Thymus (tissue), 11 donors: ENCODE measurements at regions not wholly inside any gene's neighbourhood (a gene's known extent, or its start where the extent isn't known, plus 50 kb on each side); places are given as distances from the start of the nearest gene placed in this dataset.
A peak's percentile ranks its signal among the peaks of the same experiment; 100 is the strongest.
"Not testable (repeated sequence)": the region's sequence is repeated elsewhere in the genome, so short reads cannot be mapped to it uniquely, and the experiment has no call there.

Source experiments
- DNase-seq, 9 donors: peaks; one replicate each; pipeline ENCODE4 v3.0.0-alpha.2; 2013; ENCODE audit warnings: low spot score in 9 of 9, low read depth in 6 of 9, missing footprints in 1 of 9
- H3K27ac ChIP-seq, 2 donors: one replicate each; pipeline ENCODE4 v1.5.1; 2013; ENCODE audit warnings: control low read depth in 1 of 2, low read depth in 1 of 2, low read length in 1 of 2, mild to moderate bottlenecking in 1 of 2, moderate library complexity in 1 of 2
- H3K27me3 ChIP-seq, 2 donors: one replicate each; pipeline ENCODE4 v1.5.1; 2013; ENCODE audit warnings: low read length in 1 of 2; ENCODE audit not compliant: control insufficient read depth in 2 of 2, insufficient read depth in 1 of 2
- H3K36me3 ChIP-seq, 2 donors: one replicate each; pipeline ENCODE4 v1.5.1; 2013; ENCODE audit warnings: low read length in 1 of 2, mild to moderate bottlenecking in 1 of 2, moderate library complexity in 1 of 2; ENCODE audit not compliant: control insufficient read depth in 2 of 2, insufficient read depth in 2 of 2
- H3K4me1 ChIP-seq, 2 donors: one replicate each; pipeline ENCODE4 v1.5.1; 2013; ENCODE audit warnings: low read length in 2 of 2; ENCODE audit not compliant: control insufficient read depth in 2 of 2, insufficient read depth in 2 of 2
- H3K4me3 ChIP-seq, 2 donors: one replicate each; pipeline ENCODE4 v1.5.1; 2013; ENCODE audit warnings: low read length in 2 of 2, control low read depth in 1 of 2, mild to moderate bottlenecking in 1 of 2
- H3K9me3 ChIP-seq, 2 donors: one replicate each; pipeline ENCODE4 v1.5.1; 2013; ENCODE audit warnings: low read length in 1 of 2, mild to moderate bottlenecking in 1 of 2; ENCODE audit not compliant: control insufficient read depth in 2 of 2, insufficient read depth in 1 of 2
- WGBS: extraction: QIAGEN DNeasy Blood & Tissue Kit; methylation state at CpG from one replicate; pipeline ENCODE4 v1.1.7; 2013; 5-methylcytosine and 5-hydroxymethylcytosine counted together
- donor health status: healthy.

DNA sequence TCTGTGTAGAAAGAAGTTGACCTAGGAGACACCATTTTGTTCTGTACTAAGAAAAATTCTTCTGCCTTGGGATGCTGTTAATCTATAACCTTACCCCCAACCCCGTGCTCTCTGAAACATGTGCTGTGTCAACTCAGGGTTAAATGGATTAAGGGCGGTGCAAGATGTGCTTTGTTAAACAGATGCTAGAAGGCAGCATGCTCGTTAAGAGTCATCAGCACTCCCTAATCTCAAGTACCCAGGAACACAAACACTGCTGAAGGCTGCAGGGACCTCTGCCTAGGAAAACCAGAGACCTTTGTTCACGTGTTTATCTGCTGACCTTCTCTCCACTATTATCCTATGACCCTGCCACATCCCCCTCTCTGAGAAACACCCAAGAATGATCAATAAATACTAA, 127.9 kb upstream of the MED14 start:
- WGBS, result 88% methylated on average over 4 of the region's 4 CpGs
- not testable (repeated sequence) for H3K36me3 ChIP-seq, H3K9me3 ChIP-seq, H3K27me3 ChIP-seq, H3K27ac ChIP-seq, H3K4me1 ChIP-seq, DNase-seq, H3K4me3 ChIP-seq

DNA sequence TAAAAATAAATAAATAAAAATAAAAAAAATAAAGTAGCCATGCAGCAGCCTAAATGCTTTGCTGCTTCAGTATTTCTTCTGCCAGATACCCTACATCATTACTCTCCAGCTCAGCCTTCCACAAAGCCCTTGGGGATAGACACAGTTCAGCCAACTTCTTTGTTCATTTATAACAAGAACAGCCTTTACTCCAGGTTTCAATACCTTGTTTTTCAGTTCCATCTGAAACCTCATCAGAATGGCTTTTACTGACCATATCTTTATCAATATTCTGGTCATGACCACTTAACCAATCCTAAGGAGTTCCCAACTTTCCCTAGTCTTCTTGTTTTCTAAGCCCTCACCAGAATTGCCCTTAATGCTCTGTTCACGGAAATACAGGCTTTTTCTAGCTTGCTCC, 128.3 kb upstream of the MED14 start:
- no peak for DNase-seq
- Histone ChIP-seq H3K36me3 (no peaks in the 10 kb centered on the region), H3K9me3 (peaks cover 0 to 8% of the 10 kb centered on the region in 2 donors), H3K27me3 (no peaks in the 10 kb centered on the region), H3K27ac (no peak overlapping the region), H3K4me1 (no peaks in the 10 kb centered on the region), H3K4me3 (no peak overlapping the region)
- WGBS, result 90% methylated on average over 1 of the region's 1 CpG

DNA sequence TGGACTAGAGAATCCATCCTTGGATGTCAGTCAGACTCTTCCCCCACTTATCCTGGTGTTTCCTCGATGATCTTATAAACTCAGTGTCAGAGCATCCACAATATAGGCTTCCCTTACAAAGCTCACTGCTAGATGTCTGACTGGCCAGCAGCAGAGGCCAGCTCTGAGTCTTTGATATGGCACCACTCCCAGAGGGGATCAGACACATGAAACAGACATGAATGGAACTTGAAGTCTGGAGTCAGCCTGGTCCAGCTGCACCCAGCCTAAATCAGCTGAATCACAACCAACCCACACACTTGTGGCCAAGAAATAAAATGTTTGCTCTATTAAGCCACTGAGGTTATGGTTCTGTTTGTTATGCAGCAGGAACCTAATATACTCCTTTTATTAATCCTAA, 129.6 kb upstream of the MED14 start:
- H3K4me3 ChIP-seq, result no peak overlapping the region
- no peaks in the 10 kb centered on the region for H3K27me3 ChIP-seq
- H3K27ac ChIP-seq, result no peak overlapping the region
- peaks cover 0 to 8% of the 10 kb centered on the region in 2 donors for H3K9me3 ChIP-seq
- H3K36me3 ChIP-seq, result no peaks in the 10 kb centered on the region
- no peak for DNase-seq
- H3K4me1 ChIP-seq, result no peaks in the 10 kb centered on the region
- 100% methylated on average over 1 of the region's 1 CpG for WGBS

DNA sequence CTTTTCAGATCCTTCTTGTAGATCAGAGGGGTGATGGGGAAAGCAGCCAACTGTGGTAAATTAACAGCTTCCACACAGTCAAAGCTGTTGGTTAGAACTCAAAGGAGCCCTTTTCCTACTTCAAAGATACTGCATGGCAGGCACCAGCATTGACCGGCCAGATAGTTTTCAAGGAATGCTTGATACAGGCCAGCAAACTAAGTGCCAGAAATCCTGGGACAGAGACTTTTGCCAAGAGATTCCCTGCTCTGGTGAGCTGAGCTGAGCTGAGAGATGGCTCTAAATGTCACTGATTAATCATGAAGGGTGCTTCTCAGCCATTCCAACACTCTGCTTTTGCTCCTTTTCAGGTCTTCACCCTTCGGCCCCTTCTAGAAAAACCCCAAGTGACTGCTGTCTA, 131.6 kb upstream of the MED14 start:
- no peaks in the 10 kb centered on the region for H3K4me1 ChIP-seq
- no peaks in the 10 kb centered on the region for H3K27me3 ChIP-seq
- H3K36me3 ChIP-seq, result no peaks in the 10 kb centered on the region
- no peak overlapping the region for H3K4me3 ChIP-seq
- no peak for DNase-seq
- H3K27ac ChIP-seq, result peak overlapping the region; percentile 5 to 19
- 90% methylated on average over 2 of the region's 2 CpGs for WGBS
- peaks cover 0 to 6% of the 10 kb centered on the region in 2 donors for H3K9me3 ChIP-seq

DNA sequence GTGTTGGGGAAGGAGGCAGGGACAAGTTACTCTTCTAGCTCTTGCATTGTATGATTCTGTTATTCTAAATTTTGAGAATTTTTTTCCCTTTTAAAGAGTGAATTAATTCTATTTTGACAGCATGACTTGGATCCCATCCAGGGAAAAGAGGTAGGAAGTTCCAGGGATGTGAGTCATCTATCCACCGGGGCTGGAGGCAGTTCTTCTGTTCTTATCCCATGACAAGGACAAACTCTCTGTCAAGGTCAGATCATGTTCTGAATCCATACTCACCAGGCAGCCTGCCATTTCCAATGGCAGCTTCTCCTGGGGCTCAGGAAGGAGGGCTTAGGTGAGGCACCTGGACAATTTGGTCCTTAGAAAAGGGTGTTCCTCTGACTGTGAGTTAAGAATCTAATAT, 132.0 kb upstream of the MED14 start:
- DNase-seq, result no peak
- Histone ChIP-seq H3K27ac (peak overlapping the region in 1 of 2 donors; percentile 55), H3K36me3 (no peaks in the 10 kb centered on the region), H3K27me3 (no peaks in the 10 kb centered on the region), H3K4me3 (no peak overlapping the region), H3K9me3 (peaks cover 0 to 1% of the 10 kb centered on the region in 2 donors), H3K4me1 (no peaks in the 10 kb centered on the region)
- 30% methylated on average over 1 of the region's 1 CpG for WGBS

DNA sequence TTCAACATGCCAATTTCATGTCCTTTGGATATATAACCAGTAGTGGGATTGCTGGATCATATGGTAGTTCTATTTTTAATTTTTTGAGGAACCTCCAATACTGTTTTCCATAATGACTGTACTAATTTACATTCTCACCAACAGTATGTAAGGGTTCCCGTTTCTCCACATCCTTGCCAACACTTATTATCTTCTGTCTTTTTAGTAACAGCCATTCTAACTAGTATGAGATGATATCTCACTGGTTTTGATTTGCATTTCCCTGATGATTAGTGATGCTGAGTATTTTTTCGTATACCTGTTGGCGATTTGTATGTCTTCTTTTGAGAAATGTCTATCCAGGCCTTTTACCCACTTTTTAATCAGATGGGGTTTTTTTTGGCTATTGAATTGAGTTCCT, 133.5 kb upstream of the MED14 start:
- no peaks in the 10 kb centered on the region for H3K36me3 ChIP-seq
- WGBS, result 96% methylated on average over 3 of the region's 3 CpGs
- H3K4me1 ChIP-seq, result no peaks in the 10 kb centered on the region
- no peak overlapping the region for H3K27ac ChIP-seq
- no peak for DNase-seq
- no peaks in the 10 kb centered on the region for H3K27me3 ChIP-seq
- no peak overlapping the region for H3K4me3 ChIP-seq
- H3K9me3 ChIP-seq, result no peaks in the 10 kb centered on the region

DNA sequence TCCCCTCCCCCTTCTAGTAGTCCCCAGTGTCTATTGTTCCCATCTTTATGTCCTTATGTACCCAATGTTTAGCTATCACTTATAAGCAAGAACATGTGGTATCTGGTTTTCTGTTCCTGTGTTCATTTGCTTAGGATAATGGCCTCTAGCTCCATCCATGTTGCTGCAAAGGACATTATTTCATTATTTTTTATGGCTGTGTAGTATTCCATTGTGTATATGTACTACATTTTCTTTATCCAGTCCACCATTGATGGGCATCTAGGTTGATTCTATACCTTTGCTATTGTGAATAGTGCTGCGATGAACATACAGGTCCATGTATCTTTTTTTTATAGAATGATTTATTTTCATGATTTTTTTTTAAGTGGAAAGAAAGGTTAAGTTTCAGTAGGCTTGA, 135.6 kb upstream of the MED14 start:
- peak overlapping the region in 1 of 2 donors; percentile 43 for H3K27ac ChIP-seq
- H3K4me3 ChIP-seq, DNase-seq, H3K36me3 ChIP-seq, H3K9me3 ChIP-seq, H3K27me3 ChIP-seq, H3K4me1 ChIP-seq: not testable (repeated sequence)
- 91% methylated on average over 1 of the region's 1 CpG for WGBS

DNA sequence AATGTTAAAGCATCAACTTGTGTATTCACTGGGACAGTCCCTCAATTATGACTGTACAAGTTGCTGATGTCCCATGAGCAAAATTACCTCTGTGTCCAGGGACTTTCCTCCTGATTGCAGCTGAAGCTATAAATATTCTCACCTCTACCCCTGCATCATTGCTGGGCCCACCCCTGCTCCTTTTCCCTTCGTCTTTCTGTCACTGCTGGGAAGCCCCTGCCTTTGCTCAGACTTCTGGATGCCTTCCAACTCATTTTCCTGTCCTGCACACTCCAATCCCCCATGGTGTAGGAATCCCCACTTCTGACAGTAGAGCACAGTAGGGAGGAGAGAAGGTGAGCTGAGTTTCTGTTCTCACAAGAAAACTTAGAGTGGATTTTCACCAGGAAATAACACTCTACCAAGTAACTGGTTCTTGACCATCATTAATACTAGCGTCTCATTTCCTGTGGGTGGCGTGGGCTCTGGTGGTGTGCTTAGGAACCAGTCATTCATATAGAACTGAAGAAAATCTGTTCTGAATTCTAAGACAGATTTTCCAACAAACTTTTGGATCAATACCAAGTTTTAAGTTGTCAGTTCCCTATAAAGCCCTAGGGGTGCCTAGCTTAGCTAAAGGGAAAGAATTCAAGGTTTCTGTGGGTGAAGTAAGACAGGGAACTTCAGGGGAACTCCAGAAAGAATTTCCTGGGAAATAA, 136.2 kb upstream of the MED14 start:
- no peaks in the 10 kb centered on the region for H3K4me1 ChIP-seq
- no peaks in the 10 kb centered on the region for H3K36me3 ChIP-seq
- WGBS, result 40% methylated on average over 3 of the region's 3 CpGs
- H3K9me3 ChIP-seq, result no peaks in the 10 kb centered on the region
- no peaks in the 10 kb centered on the region for H3K27me3 ChIP-seq
- H3K4me3 ChIP-seq, result no peak overlapping the region
- peak in 2 of 9 donors; percentile 4 to 16 for DNase-seq
- H3K27ac ChIP-seq, result peak overlapping the region in 1 of 2 donors; percentile 70

DNA sequence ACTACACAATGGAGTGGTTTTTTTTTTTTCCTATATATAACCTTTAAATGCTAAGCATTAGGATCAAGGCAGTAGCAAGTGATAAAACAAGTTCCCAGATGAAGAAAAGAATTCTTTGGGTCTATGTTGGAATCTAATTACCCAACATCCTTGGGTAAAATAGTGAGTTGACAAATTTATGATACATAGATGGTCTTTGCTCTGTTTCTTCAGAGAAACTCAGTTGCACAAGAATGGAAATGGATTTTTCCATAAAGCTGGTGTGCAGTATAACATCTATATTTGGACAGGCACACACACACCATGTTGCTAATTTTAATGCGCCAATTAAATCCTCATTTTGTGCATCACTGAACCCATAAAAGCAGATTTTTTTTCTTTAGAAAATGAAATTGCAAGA, 137.0 kb upstream of the MED14 start:
- 98% methylated on average over 1 of the region's 1 CpG for WGBS
- no peaks in the 10 kb centered on the region for H3K36me3 ChIP-seq
- no peaks in the 10 kb centered on the region for H3K4me1 ChIP-seq
- no peak for DNase-seq
- H3K9me3 ChIP-seq, result no peaks in the 10 kb centered on the region
- H3K4me3 ChIP-seq, result no peak overlapping the region
- H3K27ac ChIP-seq, result peak overlapping the region in 1 of 2 donors; percentile 15
- no peaks in the 10 kb centered on the region for H3K27me3 ChIP-seq
